ENCODE measurements at regions not wholly inside any gene's neighbourhood (a gene's known extent, or its start where the extent isn't known, plus 50 kb on each side); places are given as distances from the start of the nearest gene placed in this dataset.

GRCh38 chr3:117874904-117875874 is 1159.5 kb downstream of the IGSF11 start:
- DNase-seq = no peak

GRCh38 chr3:117875887-117876286 is 1158.8 kb downstream of the IGSF11 start:
- DNase-seq = no peak

GRCh38 chr3:117880638-117881037 is 1154.0 kb downstream of the IGSF11 start:
- DNase-seq = no peak

- no peak for DNase-seq
These were observed 1153.4 kb downstream of the IGSF11 start for GRCh38 chr3:117881210-117881609.

GRCh38 chr3:117885011-117885441 is 1149.6 kb downstream of the IGSF11 start:
- peak; percentile 23 for DNase-seq

- no peak for DNase-seq
These were observed 1148.5 kb downstream of the IGSF11 start for GRCh38 chr3:117886147-117886546.

GRCh38 chr3:117887031-117887430 is 1147.6 kb downstream of the IGSF11 start:
- no peak for DNase-seq

GRCh38 chr3:117887901-117888300 is 1146.7 kb downstream of the IGSF11 start:
- DNase-seq = no peak

GRCh38 chr3:117892431-117892841 is 1142.2 kb downstream of the IGSF11 start:
- DNase-seq = no peak

- DNase-seq = no peak
These were observed 1141.6 kb downstream of the IGSF11 start for GRCh38 chr3:117893001-117893400.

GRCh38 chr3:117893638-117894037 is 1141.0 kb downstream of the IGSF11 start:
- no peak for DNase-seq

- DNase-seq = no peak
These were observed 1135.7 kb downstream of the IGSF11 start for GRCh38 chr3:117898722-117899522.

- DNase-seq = no peak
These were observed 1131.4 kb downstream of the IGSF11 start for GRCh38 chr3:117903226-117903625.

GRCh38 chr3:117910820-117911521 is 1123.7 kb downstream of the IGSF11 start:
- no peak for DNase-seq

GRCh38 chr3:117912352-117912751 is 1122.3 kb downstream of the IGSF11 start:
- DNase-seq = no peak

- no peak for DNase-seq
These were observed 1120.0 kb downstream of the IGSF11 start for GRCh38 chr3:117914540-117915100.

GRCh38 chr3:117916839-117917238 is 1117.8 kb downstream of the IGSF11 start:
- DNase-seq = no peak

- DNase-seq = no peak
These were observed 1115.0 kb downstream of the IGSF11 start for GRCh38 chr3:117919621-117920020.

- no peak for DNase-seq
These were observed 1114.3 kb downstream of the IGSF11 start for GRCh38 chr3:117920253-117920898.

- peak; percentile 44 for DNase-seq
These were observed 1113.2 kb downstream of the IGSF11 start for GRCh38 chr3:117921411-117921810.

- peak; percentile 87 for DNase-seq
These were observed 1112.6 kb downstream of the IGSF11 start for GRCh38 chr3:117922039-117922438.

GRCh38 chr3:117926819-117927218 is 1107.8 kb downstream of the IGSF11 start:
- no peak for DNase-seq
